Stimulated activated CD8-positive, alpha-beta memory T cell treated with anti-CD3 and anti-CD28 coated beads, Interleukin-7, amount 100 ng/mL, for 48 hours (primary cell): ENCODE measurements at regions not wholly inside any gene's neighbourhood (a gene's known extent, or its start where the extent isn't known, plus 50 kb on each side); places are given as distances from the start of the nearest gene placed in this dataset.

ENCODE experiments used
- DNase-seq, 2 donors: peaks; one replicate each; pipeline ENCODE4 v3.0.0-alpha.2; 2020; ENCODE audit warnings: low read depth in 1 of 2; ENCODE audit errors: extremely low read depth in 1 of 2

DNA sequence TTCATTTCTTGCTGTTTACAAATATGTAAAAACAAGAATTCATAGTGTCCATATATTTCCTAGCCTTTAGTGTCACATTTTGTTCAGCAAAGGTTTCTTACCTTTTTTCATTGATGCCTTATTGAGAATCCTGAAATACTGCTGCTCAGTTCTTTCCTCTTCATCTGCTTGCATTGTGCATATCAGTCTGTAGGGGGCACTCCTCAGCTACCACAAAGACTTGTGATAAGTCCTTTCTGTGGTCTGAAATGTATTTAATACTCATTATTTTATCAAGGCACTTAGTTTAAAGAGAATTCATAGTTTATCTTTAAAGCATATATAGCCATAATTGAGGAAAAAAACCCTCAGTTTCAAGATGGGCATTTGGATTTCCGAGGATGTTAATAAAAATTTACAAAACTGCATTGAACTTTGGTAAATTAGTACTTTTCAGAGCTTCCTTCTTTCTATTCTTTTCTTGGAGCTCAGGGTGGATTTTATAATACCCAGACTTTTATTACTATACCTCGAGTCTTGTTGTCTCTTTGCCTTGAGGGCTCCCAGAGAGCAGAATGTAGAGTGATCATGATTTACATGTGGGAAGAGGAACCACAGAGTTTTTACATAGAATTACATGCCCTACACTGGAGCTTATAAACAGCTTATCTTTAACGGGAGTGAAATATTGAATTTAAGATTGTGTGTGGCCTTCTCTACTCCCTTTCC lies 570.1 kb downstream of the PLCL1 start:
- DNase-seq = no peak

DNA sequence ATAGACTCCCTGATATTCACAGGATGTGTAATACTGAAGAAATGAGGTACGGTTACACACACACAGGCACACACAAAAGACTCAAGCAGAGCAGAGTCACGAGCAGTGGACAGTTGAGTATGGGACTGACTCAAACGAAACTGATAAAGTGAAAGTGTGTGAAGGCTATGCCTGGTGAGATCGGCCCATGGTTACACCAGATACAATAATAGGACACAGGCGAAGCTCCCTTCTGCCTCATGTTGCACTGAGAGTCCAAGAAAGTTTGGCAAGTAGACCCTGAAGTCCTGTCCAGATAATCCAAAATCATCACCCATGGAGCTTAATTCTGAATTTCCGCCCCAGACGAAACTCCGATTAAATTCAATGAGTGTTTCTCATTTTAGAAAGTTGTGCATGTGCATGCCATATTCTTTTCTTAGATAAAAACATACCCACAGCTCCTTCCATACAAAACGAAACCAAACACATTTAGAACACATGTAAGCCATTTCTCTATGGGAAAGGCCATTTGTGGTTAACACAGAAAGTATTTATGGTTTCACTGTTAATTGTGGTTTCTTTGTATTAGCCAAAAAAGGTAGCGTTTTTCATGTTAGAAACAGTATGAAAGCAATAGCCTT lies 567.6 kb downstream of the PLCL1 start:
- DNase-seq = no peak

DNA sequence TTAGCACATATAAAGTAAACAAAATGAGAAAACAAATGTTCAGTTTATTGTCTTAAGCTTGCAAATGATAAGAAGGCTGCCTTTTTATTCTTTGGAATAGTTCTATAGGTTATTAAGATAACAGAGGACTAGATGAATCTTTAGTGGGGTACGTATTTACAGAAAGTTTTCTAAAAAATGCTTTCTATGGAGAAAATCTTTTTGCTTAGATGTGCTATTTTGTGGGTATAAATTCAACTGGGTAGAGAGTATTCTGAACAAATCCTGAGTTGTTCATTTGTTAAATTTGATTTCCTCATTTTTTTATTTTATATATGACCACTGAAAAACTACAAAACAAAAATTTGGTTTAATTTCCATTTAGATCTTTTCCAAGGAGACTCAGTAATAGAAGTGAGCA lies 566.9 kb downstream of the PLCL1 start:
- DNase-seq = no peak

DNA sequence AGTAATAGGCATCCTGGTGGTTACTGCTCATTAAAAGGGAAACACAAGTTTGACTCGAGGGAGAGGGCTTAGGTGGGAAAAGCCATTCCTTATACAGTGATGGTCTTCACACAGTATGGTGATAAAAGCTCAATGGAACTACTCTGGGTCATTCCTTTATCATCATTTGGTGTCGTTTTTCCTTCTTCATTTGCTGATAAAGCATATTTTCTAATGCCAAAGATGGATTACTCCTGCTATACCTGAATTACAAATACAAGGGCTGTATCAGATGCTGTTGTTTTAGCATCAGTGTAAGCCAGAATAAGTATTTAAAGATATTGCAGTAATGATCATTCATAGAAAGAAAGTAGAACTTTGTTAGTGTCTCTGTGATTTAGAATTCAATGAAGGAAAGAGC lies 563.7 kb downstream of the PLCL1 start:
- DNase-seq = no peak

DNA sequence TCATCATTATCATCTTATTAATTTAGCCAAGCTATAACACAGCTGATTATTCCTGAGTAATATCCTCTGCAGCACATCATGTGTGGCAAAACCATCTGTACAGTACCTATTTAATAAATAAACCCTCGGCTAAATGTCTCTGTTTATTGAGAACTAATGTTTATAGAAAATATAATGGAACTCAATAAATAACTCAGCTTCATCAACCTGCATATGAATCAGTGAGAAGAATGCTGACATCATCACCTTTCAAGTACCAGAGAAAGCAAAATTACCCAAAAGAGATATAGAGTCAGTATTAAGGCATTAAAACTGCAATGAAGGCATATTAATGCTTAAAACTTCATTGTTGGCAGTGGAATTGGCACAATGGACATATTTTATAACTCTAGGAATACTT lies 558.3 kb downstream of the PLCL1 start:
- DNase-seq = no peak

DNA sequence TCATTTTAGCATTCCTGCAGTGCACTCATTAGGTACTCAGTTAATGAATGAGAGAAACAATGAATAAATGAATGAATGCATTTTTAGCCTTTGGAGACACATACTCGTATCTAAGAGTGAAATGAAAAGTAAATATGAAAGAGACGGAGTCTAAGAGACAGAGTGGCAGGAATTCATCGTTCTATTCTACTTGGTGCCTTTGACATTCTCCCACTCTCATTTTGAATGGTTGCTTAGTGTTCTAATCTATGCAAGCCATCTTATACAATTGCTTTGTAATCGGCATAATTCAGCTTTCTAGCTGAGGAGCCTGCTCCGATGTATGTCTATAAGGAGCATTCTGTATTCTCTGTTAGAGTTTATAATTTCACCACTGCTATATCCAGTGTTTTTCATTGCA lies 554.9 kb downstream of the PLCL1 start:
- DNase-seq = no peak

DNA sequence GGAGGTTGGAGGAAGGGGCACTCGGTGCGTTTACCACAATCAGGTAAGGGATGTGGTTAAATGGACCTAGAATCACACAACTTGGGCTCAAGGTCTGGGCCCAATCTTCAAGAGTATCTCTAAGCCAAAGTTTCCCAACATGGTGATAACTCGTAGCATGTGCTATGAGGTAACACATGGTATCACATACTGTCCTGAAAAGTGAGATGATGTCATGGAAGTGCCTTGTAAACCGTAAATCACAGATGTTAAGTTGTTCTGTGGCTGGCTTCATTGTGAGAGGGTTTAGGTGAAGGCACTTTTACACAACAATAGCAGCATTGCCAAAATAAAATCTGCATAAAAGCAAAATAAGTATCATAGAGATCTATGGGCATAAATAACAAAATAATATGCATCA lies 551.8 kb downstream of the PLCL1 start:
- no peak for DNase-seq

DNA sequence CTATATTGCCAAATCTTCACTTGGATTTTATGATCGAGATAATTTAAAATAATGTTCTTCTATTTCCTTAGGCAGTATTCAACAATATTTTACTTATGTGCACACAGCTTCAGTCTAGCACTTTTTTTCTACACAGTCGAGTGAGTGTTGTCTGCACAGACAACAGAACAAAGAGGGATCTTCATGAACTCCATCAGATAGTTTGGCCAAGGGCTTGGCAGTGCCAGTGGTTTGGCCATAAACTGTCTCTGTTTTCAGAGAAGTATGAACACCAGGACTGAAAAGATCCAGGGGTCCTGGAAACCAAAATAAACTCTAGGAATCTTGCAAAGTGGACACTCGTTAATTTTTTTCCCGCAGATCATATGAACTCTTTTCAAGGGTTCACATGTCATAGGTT lies 547.3 kb downstream of the PLCL1 start:
- no peak for DNase-seq

DNA sequence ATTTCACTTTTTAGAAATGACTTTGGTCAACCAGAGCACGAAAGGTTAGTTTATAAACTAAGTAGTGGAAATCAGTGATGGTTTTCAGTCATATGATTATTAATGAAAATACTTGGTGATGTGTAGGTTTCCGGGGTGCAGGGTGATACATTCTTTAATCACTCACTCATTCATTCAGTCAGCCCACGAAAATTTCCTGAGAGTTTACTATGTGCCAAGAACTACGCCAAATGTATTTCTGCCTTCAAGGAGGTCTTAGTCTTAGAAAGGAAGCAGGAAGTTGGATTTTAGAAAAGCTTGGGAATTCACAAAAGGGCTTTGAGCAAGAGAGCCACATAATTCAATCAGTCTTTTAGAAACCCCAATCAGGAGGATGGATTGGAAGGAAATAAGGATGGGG lies 543.6 kb downstream of the PLCL1 start:
- no peak for DNase-seq

DNA sequence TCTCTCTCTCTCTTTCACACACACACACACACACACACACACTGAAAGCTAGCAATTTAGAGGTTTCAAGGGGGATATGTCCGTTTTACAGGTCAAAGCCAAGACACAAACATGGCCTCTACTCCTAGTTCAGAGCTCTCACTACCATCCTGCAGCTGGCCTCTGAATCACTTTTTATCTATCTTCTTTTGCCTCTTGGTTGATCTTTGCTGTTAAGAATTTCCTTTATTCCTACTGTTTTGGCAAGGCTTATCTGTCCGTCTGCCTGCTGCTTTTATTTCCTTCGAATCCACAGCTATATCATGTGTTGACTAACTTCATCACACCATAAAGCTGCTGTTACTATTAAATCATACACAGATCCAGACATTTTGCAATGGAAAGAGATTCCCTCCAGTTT lies 543.0 kb downstream of the PLCL1 start:
- no peak for DNase-seq

DNA sequence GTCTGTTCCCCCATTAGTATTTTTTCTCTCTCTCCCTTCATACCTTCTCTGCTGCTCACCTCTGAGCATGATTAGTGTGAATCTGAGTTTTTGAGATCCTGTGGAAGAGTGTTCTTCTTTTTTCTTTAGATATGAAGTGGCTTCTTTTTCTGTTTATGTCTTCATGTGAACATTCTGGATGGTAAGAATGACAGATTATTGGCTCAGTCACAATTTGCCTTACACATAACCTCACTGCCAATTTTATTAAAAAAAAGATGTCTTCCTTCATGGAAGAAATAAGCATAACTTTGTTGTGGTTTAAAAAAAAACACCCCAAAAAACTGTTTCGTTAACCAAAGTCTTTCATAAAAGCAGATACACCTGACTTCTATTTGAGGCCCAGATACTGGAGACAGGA lies 539.1 kb downstream of the PLCL1 start:
- DNase-seq = no peak

DNA sequence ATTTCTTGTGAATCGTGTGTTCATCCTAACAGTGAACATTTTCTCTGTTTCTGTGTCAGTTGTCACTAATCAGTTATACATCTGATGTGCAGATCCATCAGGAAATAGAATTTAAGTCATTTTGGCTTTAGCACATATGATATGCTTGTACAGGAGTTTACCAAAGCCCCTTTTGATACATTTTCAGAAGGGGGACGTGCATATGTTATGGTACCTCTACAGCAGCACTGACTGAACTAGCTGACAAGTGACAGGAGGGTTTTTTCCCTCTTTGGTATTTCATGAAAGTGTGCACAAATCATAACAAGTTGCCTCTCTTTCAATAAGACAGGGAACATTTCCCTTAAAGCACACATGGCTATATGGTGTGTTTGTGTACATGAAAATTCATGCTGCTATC lies 536.5 kb downstream of the PLCL1 start:
- no peak for DNase-seq

DNA sequence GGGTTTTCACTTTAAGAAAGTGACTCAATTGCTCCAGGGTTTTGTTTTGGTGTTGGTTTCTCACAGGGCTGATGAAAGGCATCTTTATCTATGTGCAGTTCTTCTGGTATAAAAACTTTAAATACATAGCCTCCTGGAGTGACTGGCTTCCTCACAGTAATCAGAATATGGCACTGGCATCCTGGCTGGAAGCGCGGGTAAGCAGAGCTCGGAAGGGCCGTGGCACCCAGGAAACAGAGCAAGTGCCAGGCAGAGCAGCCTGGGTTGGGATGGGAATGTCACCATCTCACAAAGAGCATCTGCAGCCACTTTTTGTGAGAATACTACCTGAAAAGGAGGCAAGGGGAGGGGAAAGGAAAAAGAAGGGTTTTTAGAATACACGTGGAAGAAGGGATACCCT lies 534.7 kb downstream of the PLCL1 start:
- no peak for DNase-seq

DNA sequence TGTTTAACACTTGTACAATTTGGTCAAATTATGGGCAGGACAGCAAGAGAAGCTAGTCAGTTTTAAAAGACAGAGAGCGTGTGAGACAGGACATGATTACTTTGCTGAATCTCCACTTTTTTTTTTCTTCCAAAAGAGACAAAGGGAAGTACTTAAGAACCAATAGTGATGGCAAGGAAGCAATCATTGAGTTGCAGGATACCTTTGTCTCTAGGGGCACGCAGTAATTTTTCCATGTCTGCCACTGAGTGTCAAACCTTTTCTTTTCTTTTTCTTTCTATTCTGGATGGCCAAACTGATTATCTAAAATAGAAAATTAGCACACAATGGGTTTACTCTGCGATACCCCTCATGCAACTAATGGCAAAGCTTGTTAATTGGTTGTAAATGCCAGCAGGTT lies 533.0 kb downstream of the PLCL1 start:
- DNase-seq = no peak

DNA sequence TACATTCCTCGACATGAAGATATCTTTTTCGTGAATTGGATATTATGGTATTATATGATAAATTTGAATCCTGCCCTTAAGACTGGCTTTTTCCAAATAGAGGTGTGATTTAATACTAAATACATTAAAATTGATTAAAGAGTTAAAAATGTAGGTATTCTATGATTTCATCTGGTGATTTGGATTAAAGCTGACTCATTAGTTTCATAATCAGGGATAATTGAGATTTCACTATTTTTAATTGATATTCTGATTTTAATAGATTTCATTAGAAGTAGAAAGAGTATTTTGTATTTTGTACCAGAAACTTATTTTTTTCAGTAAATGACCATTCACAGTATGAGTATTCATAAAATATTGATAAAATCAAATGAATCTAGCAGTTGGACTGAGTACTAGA lies 524.1 kb downstream of the PLCL1 start:
- no peak for DNase-seq

DNA sequence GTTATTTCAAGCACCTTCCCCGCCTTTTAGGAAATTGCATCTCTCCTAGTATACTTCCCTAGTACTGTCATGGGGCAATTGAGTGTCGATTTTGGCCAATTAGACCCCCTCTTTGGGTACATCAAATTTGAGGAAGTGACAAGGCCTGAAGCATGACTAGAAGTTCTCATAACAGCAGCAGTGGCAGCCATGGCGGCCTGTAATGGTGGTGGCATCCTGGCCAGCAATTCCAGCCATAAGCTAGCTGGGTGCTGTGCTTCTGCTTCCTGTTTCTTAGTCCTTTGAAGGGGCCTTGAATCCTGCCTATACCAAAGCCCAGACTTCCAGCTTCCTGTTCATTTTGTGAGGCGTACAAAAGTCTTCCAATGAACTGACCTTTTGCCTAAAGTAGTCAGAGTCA lies 523.1 kb downstream of the PLCL1 start:
- no peak for DNase-seq

DNA sequence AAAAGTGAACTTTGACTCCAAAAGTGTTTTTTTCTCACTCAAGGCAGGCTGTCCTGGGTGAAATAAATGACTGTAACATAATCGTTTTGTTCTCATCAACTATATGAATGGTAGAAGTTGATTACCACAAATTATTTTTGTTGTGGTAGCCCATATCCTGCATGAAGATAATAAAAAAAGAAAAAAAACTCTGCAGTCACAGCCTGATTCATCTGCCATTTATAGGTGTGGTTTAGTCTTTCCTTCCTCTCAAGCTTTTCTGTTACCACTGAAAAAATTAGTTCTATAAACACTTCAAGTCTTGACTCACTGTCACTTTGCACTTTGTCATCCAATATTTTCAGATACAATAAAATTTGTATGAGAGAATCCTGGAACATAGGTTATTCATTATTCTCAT lies 522.0 kb downstream of the PLCL1 start:
- DNase-seq = no peak

DNA sequence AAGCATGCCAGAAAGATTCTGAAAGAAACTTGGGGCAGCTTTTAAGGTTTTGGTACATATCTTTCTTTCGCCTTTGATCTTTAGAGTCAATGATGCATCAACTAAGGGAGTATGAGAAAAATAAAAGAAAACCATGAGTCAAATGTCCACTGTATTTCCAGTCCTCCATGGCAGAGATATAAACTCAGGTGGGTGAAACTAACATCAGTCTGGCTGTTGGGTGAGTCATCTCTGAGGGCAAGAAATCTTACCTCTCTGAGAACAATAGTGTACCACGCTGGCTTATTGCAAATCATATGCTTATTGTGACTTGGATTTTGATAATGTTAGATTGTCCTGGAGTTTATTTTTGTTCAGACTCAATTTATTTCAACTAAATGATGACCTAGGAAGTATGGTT lies 521.0 kb downstream of the PLCL1 start:
- no peak for DNase-seq

DNA sequence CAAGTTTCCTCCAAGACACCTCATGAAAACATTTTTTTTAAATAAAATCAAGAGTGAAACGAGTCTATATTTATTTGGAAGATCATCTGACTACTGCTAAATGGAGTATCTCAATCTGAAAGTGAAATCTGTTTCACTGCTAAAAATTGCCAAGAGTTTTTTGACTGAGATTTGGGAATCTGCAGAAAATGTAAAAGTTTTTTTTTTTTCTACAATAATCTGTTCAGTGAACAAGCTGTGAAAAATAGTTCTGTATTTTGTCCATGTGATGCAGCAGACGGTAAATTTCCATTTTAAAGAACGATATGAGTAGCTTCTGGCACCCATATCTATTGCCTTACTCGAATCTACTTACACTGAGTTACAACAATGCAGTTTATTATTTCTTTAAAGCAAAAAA lies 519.7 kb downstream of the PLCL1 start:
- DNase-seq = no peak

DNA sequence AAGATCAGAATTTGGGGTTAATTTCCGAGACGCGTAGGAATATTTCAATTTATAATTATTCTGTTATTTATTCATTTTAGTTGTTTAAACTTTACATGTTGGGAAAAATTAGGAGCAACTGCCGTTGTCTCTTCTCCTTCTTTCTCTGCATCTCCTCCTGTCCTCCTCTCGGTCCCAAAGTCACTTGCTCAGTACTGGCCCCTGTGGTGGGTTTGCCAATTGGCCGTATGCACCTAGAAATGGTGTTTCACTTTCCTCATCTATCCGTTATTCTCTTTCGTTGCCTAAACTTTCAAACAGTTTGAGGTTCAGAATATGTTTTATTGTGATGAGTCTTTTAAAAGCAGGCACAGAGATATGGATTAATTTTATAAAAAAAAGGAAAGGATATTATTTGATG lies 517.9 kb downstream of the PLCL1 start:
- no peak for DNase-seq

DNA sequence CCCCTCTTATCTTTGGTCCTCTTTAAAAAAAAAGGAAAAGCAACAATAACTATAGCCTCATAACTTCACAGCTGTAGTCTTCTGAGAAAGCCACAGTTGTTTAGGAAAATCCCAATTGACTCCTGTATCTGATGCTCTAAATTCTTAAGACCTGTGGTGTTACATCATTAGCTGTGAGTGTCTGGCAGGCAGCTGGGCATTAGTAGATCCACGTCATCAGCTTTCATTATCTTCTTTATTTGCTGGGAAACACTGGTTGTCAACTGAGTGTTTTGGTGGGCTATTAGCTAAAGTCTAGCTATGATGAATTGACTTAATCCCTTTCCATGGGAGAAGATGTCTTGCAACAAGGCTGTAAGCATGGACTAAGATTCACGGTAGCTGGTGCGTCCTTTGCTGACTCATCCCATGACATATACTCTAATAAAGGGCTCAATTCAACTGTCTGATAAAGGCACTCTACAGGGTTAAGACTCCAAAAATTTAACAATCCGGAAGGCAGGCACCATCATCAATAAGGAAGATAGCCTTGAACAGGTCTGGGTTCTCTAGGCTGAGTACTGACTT lies 517.2 kb downstream of the PLCL1 start:
- DNase-seq = no peak

DNA sequence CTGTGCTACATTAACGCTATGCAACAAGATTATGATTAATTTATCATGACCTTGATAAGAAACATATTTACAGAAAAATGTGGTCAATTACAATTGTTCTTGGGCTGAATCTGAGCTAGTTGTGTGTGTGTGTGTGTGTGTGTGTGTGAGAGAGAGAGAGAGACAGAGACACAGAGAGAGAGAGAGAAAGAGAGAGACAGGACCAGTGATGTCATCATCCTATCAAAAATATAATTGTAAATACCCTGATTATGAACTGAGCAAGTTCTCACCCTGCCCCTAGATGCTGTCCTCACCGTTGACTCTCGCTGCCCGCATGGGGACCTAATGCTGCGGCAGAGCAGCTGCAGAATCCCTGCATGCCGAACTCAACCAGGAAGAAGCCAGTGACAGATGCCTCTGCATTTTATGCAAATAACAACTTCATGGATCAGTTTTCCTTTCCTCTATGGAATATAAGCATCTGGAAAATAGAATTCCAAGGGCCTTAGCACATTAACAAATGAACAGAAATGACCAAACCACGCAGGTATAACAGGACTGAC lies 512.5 kb downstream of the PLCL1 start:
- DNase-seq = no peak
